K562 (cell line): ENCODE measurements at regions not wholly inside any gene's neighbourhood (a gene's known extent, or its start where the extent isn't known, plus 50 kb on each side); places are given as distances from the start of the nearest gene placed in this dataset.

Source experiments
- ATAC-seq: fragments of 200-7000 bp; cut with Tn5 transposase; 3 replicates; pipeline ENCODE4 v1.9.1; 2020; ENCODE audit warnings: moderate library complexity
- BruUV-seq: library from RNA; stranded (reverse); fragments of 400-500 nt; replicated peaks from 2 replicates; lab custom pipeline; 2021; lab: Mats Ljungman, UMichigan
- CTCF ChIA-PET: fragments of 300-600 bp; formaldehyde crosslinking; extraction: SDS; loops from one replicate; lab custom pipeline; 2021; ENCODE audit warnings: low intra/inter-chr PET ratio; lab: Yijun Ruan, JAX
- POLR2A ChIA-PET: fragments of 300-600, 350-650 bp; sonication (Branson Sonifier 250); formaldehyde crosslinking; extraction: SDS; loops from one replicate; lab custom pipeline; 2021; ENCODE audit warnings: antibody characterized with exemption, inconsistent platforms; lab: Yijun Ruan, JAX
- DNase-seq, 4 experiments: peaks; one replicate each; pipeline versions ENCODE4 v3.0.0 to v3.0.0-alpha.2; 2011 to 2018; ENCODE audit warnings: low spot score in 3 of 4, mixed read lengths in 3 of 4; ENCODE audit errors: extremely low read depth in 1 of 4
- FAIRE-seq: peaks from 2 replicates; lab custom pipeline; 2011; peaks lifted over from hg19 to GRCh38; lab: Jason Lieb, UNC
- H2AFZ ChIP-seq: 2 replicates; pipeline ENCODE4 v1.6.0; 2011; ENCODE audit warnings: low read depth, low read length, control low read depth, inconsistent platforms
- H3K27ac ChIP-seq: fragments of 200-600 bp; 3 replicates; pipeline ENCODE4 v1.8.0; 2011; ENCODE audit warnings: low read depth, mild to moderate bottlenecking, control low read depth, inconsistent platforms, low read length, moderate library complexity, mixed read lengths; ENCODE audit errors: extremely low read depth
- H3K27me3 ChIP-seq, 2 experiments: fragments of 300-600 bp in 1 of 2; 2 replicates in 1 of 2; 3 replicates in 1 of 2; pipeline versions ENCODE4 v1.6.0 to v1.8.0; 2011; ENCODE audit warnings: inconsistent platforms in 2 of 2, low read length in 2 of 2, mild to moderate bottlenecking in 1 of 2, mixed read lengths in 1 of 2, moderate library complexity in 1 of 2; ENCODE audit not compliant: control insufficient read depth in 2 of 2, insufficient read depth in 2 of 2
- H3K36me3 ChIP-seq: fragments of 300-600 bp; 3 replicates; pipeline ENCODE4 v1.8.0; 2011; ENCODE audit warnings: mild to moderate bottlenecking, low read length, inconsistent platforms; ENCODE audit not compliant: control insufficient read depth, insufficient read depth
- H3K4me1 ChIP-seq, 2 experiments: fragments of 200-600 bp in 1 of 2; replicated peaks in 1 of 2; 2 replicates in 1 of 2; 3 replicates in 1 of 2; pipeline versions ENCODE4 v1.5.1 to v1.8.0; 2011; ENCODE audit warnings: inconsistent platforms in 2 of 2, low read length in 2 of 2, mild to moderate bottlenecking in 1 of 2, mixed read lengths in 1 of 2, moderate library complexity in 1 of 2; ENCODE audit not compliant: control insufficient read depth in 2 of 2, insufficient read depth in 2 of 2
- H3K4me2 ChIP-seq: 2 replicates; pipeline ENCODE4 v1.6.1; 2011; ENCODE audit warnings: low read length, control low read depth, inconsistent platforms, mixed read lengths; ENCODE audit not compliant: insufficient read depth
- H3K4me3 ChIP-seq: fragments of 200-600 bp; sonication (generic), shearing (Covaris generic); 2 replicates; pipeline ENCODE4 v1.5.1; 2016; ENCODE audit warnings: control low read depth, inconsistent platforms
- H3K79me2 ChIP-seq: fragments of 200-600 bp; 3 replicates; pipeline ENCODE4 v1.8.0; 2011; ENCODE audit warnings: low read length, inconsistent platforms; ENCODE audit not compliant: control insufficient read depth, insufficient read depth
- H3K9ac ChIP-seq, 2 experiments: 2 replicates each; pipeline versions ENCODE4 v1.6.0 to v1.6.1; 2011; ENCODE audit warnings: low read depth in 2 of 2, low read length in 2 of 2, control low read depth in 1 of 2, inconsistent platforms in 1 of 2, mild to moderate bottlenecking in 1 of 2, mixed read lengths in 1 of 2; ENCODE audit not compliant: insufficient read depth in 1 of 2
- H3K9me1 ChIP-seq: one replicate; pipeline ENCODE4 v1.6.0; 2011; ENCODE audit warnings: inconsistent platforms, mild to moderate bottlenecking, low read length, moderate library complexity; ENCODE audit not compliant: control insufficient read depth, insufficient read depth
- H3K9me3 ChIP-seq: replicated peaks from 2 replicates; pipeline ENCODE4 v1.5.1; 2011; ENCODE audit warnings: low read depth, low read length, inconsistent platforms; ENCODE audit not compliant: control insufficient read depth, insufficient read depth
- H4K20me1 ChIP-seq: replicated peaks from 2 replicates; pipeline ENCODE4 v1.6.1; 2011; ENCODE audit warnings: low read length, inconsistent platforms, mixed read lengths; ENCODE audit not compliant: control insufficient read depth, insufficient read depth
- GABPB1 ChIP-seq: sonication (generic); formaldehyde crosslinking; IDR thresholded peaks from 2 replicates; pipeline ENCODE4 v1.8.0; 2022; ENCODE audit warnings: mild to moderate bottlenecking, missing genetic modification reagents
- NR2F6 ChIP-seq: fragments of 450-650 bp; formaldehyde crosslinking; IDR thresholded peaks from 2 replicates; pipeline ENCODE4 v1.4.0; 2020; ENCODE audit warnings: mild to moderate bottlenecking
- PHB ChIP-seq: fragments of 250-450 bp; sonication (Bioruptor Pico); IDR thresholded peaks from 2 replicates; pipeline ENCODE4 v1.5.0; 2021
- SMARCB1 ChIP-seq: IDR thresholded peaks from 2 replicates; pipeline ENCODE4 v1.6.1; 2011; ENCODE audit warnings: improper control_type of control experiment, low read depth; ENCODE audit not compliant: insufficient read length
- SP1 ChIP-seq: sonication (generic); formaldehyde crosslinking; IDR thresholded peaks from 2 replicates; pipeline ENCODE4 v1.8.1; 2022; ENCODE audit warnings: mild to moderate bottlenecking, missing genetic modification reagents
- TCF3 ChIP-seq: sonication (generic); formaldehyde crosslinking; IDR thresholded peaks from 2 replicates; pipeline ENCODE4 v1.4.0; 2020; ENCODE audit warnings: mild to moderate bottlenecking, missing genetic modification reagents
- TRIM28 ChIP-seq: fragments of 450-650 bp; IDR thresholded peaks from 2 replicates; pipeline ENCODE4 v1.6.1; 2017
- ZFP1 ChIP-seq: fragments of 450-650 bp; formaldehyde crosslinking; IDR thresholded peaks from 2 replicates; pipeline ENCODE4 v1.4.0; 2020; ENCODE audit warnings: mild to moderate bottlenecking, mixed read lengths
- ZNF165 ChIP-seq: fragments of 250-450 bp; sonication (Bioruptor Pico); IDR thresholded peaks from 2 replicates; pipeline ENCODE4 v1.4.0; 2020; ENCODE audit warnings: borderline replicate concordance
- ZNF263 ChIP-seq: sonication (generic); formaldehyde crosslinking; IDR thresholded peaks from 2 replicates; pipeline ENCODE4 v1.8.0; 2022; ENCODE audit warnings: mild to moderate bottlenecking, missing genetic modification reagents, borderline replicate concordance
- WGBS: fragments of 100-300 bp; shearing (Covaris generic); methylation state at CpG from one replicate; pipeline ENCODE4 v1.1.6; 2016; ENCODE audit warnings: low coverage, mixed read lengths; ENCODE audit not compliant: insufficient coverage; ENCODE audit errors: missing lambda C conversion rate; 5-methylcytosine and 5-hydroxymethylcytosine counted together
- in situ Hi-C: fragments of 300-500 bp; cut with MboI; formaldehyde crosslinking; loops from 4 replicates; pipeline ENCODE4 v1.15.0; 2018; ENCODE audit warnings: inconsistent platforms, mixed read lengths
- intact Hi-C: fragments of 100-400 bp; cut with micrococcal nuclease; formaldehyde crosslinking; loops from 2 replicates; pipeline ENCODE4 v1.14.2; 2022
- TF ChIP-seq, protein P1 (sequence below): fragments of 250-450 bp; sonication (Bioruptor Pico); IDR thresholded peaks from 2 replicates; pipeline ENCODE4 v1.8.0; 2021; ENCODE audit warnings: borderline replicate concordance, mild to moderate bottlenecking, moderate library complexity; ENCODE audit not compliant: poor library complexity, severe bottlenecking
- TF ChIP-seq, protein P2 (sequence below): fragments of 250-450 bp; sonication (Bioruptor Pico); IDR thresholded peaks from 2 replicates; pipeline ENCODE4 v1.4.0; 2020; ENCODE audit warnings: mild to moderate bottlenecking

DNA sequence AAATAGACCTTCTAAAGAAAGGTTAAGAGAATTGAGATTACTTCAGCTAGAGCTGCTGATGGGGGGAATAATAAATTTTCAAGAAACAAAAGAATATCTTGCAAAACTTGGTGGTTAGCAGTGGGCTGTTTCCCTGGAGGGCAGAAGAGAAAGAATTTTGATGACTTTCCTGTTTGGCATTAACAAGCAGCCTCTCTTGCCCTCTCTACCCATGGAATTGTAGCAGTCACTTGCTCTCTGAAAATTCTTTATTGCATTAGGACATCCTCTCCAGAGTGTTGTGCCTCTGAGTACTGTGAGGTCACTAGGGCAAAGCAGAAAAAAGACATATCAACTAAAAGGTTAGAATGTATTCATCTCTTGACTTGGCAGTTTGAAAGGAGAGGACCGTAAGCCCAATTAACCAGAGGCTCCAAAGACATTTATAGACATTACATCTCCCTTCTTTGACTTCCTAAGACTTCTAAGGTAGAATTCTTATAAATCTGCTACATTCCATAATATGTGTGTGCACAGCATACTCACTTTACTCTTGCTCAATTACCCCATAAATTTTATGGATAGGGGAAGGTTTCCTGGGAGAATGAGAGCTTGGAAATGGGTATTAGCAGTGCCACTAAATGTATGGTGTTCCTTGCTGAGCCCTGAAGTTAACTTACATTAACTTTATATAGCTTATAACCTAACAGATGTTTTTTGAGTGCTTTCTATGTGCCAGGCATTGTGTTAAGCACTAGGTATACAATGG is 215.3 kb downstream of the KIF20B start:
- 0% methylated on average over 1 of the region's 1 CpG for WGBS
- Histone ChIP-seq H3K9ac (no peak overlapping the region), H3K4me2 (no peak overlapping the region), H3K9me3 (no peaks in the 10 kb centered on the region), H3K79me2 (no peaks in the 10 kb centered on the region), H3K27me3 (no peaks in the 10 kb centered on the region), H3K27ac (no peak overlapping the region), H4K20me1 (no peaks in the 10 kb centered on the region), H3K36me3 (no peaks in the 10 kb centered on the region), H2AFZ (no peak overlapping the region), H3K4me3 (no peak overlapping the region), H3K9me1 (no peaks in the 10 kb centered on the region), H3K4me1 (no peaks in the 10 kb centered on the region)
- ATAC-seq (no peak), FAIRE-seq (no peak), DNase-seq (no peak)
- TF ChIP-seq, protein P1, sequence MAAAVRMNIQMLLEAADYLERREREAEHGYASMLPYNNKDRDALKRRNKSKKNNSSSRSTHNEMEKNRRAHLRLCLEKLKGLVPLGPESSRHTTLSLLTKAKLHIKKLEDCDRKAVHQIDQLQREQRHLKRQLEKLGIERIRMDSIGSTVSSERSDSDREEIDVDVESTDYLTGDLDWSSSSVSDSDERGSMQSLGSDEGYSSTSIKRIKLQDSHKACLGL (CRISPR knock-in tag), result no peak
- CTCF ChIA-PET, result no interaction called here
- intact Hi-C loops (no loop called here), in situ Hi-C loops (no loop called here)
- BruUV-seq, result no TSS peak
- POLR2A ChIA-PET, result no interaction called here

DNA sequence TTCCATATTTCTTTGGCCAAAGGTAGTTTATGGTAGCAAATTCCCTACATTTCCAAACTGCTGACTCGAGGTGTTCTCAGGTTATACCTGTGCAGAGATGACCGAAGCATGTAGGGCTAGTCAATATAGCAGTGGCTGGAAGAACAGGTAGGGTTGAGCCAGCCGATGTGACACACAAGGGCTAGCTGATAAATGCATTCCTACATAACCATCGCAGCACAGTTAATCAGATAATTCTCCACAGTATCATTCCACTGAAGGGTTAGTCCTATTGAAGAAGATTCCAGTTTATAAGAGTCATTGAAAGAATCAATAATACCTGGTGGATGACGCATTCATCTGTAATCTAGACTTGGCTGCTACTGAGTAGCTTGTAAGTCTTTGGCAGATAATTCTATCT is 220.0 kb downstream of the KIF20B start:
- Histone ChIP-seq H3K36me3 (no peaks in the 10 kb centered on the region), H3K79me2 (no peaks in the 10 kb centered on the region), H3K27me3 (no peaks in the 10 kb centered on the region), H3K9ac (no peak overlapping the region), H4K20me1 (no peaks in the 10 kb centered on the region), H2AFZ (no peak overlapping the region), H3K9me1 (no peaks in the 10 kb centered on the region), H3K4me2 (no peak overlapping the region), H3K4me1 (no peaks in the 10 kb centered on the region), H3K4me3 (no peak overlapping the region), H3K9me3 (no peaks in the 10 kb centered on the region), H3K27ac (no peak overlapping the region)
- ChIA-PET CTCF (no interaction called here), POLR2A (no interaction called here)
- 2% methylated on average over 5 of the region's 5 CpGs for WGBS
- FAIRE-seq (no peak), ATAC-seq (no peak), DNase-seq (no peak)
- intact Hi-C loops (no loop called here), in situ Hi-C loops (no loop called here)
- no TSS peak for BruUV-seq
- TF ChIP-seq TRIM28, result no peak
- TF ChIP-seq NR2F6, result no peak
- TF ChIP-seq GABPB1 (CRISPR knock-in tag), result no peak
- no peak for TF ChIP-seq ZNF165 (CRISPR knock-in tag)
- TF ChIP-seq SP1 (CRISPR knock-in tag), result no peak
- no peak for TF ChIP-seq ZFP1 (CRISPR knock-in tag)
- TF ChIP-seq ZNF263 (CRISPR knock-in tag), result no peak
- TF ChIP-seq PHB (CRISPR knock-in tag), result no peak
- TF ChIP-seq TCF3 (CRISPR knock-in tag), result no peak
- TF ChIP-seq, protein P2, sequence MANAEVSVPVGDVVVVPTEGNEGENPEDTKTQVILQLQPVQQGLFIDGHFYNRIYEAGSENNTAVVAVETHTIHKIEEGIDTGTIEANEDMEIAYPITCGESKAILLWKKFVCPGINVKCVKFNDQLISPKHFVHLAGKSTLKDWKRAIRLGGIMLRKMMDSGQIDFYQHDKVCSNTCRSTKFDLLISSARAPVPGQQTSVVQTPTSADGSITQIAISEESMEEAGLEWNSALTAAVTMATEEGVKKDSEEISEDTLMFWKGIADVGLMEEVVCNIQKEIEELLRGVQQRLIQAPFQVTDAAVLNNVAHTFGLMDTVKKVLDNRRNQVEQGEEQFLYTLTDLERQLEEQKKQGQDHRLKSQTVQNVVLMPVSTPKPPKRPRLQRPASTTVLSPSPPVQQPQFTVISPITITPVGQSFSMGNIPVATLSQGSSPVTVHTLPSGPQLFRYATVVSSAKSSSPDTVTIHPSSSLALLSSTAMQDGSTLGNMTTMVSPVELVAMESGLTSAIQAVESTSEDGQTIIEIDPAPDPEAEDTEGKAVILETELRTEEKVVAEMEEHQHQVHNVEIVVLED (CRISPR knock-in tag), result no peak
- TF ChIP-seq SMARCB1, result no peak
